Thyroid gland (tissue), 4 donors: ENCODE measurements at regions not wholly inside any gene's neighbourhood (a gene's known extent, or its start where the extent isn't known, plus 50 kb on each side); places are given as distances from the start of the nearest gene placed in this dataset.

Experiments
- CTCF ChIP-seq, 6 experiments: fragments of 200-600 bp in 3 of 6; fragments of 450-650 bp in 3 of 6; sonication (generic) in 3 of 6; IDR thresholded peaks; one replicate each; pipeline ENCODE4 v1.5.1; 2016 to 2019; ENCODE audit warnings: antibody characterized with exemption in 6 of 6, mild to moderate bottlenecking in 2 of 6, inconsistent platforms in 1 of 6, moderate library complexity in 1 of 6
- POLR2A ChIP-seq, 2 donors: fragments of 450-650 bp; IDR thresholded peaks; one replicate each; pipeline ENCODE4 v1.6.1; 2017; ENCODE audit warnings: antibody characterized with exemption in 2 of 2, mild to moderate bottlenecking in 2 of 2, moderate library complexity in 1 of 2

DNA sequence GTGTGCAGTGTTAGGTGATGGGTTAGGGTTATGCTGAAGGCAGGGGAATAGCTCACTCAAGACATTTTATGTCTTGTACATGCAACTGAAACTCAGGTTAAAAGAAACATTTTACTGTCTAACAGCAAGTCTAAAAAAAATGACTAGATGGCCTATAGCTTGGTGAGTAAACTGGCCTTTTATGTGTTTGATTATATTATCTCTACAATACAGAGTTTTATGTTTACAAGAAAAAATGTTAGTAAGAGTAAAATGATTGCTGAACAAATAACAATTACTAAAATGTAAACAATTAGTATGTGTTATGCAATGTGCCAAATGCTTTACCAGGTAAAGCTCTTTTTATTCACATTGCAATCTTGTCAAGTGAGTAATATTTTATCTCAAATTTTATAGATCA, 1039.6 kb downstream of the ROBO2 start:
- no peak for TF ChIP-seq CTCF (IDR thresholded peaks at IDR 0.05)
- TF ChIP-seq POLR2A (IDR thresholded peaks at IDR 0.05) = no peak
